ENCODE measurements at regions not wholly inside any gene's neighbourhood (a gene's known extent, or its start where the extent isn't known, plus 50 kb on each side); places are given as distances from the start of the nearest gene placed in this dataset.
"Not testable (repeated sequence)": the region's sequence is repeated elsewhere in the genome, so short reads cannot be mapped to it uniquely, and the experiment has no call there.

DNA sequence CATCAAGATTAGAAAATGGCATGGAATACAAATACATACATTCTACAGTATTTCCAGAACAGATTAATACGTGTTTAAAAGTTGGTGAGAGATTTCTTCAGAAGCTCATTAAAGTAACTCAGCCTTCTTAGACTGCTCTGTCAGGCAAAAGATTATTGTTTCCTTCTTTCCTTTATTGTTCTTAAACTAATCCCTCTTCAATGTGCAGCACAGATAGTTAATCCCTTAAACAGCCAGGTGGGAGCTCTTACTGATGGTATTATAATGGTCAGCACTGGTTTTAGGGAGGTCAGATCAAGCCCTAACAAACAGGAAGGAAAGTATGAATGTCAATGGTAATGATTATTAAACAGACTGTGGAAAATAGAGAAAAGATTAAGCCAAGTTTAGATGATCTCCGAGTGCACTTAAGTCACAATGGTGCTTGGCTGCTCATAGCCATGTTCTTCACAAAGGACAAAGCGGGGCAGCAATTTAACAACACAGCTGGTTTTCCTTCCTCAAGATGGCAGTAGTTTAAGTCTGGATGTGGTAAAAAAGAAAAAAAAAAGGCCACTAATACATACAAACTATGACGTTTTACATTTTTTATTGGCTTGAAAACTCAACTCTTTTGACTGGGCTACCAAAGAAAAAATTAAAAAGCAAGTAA, 992.6 kb downstream of the PCDH9 start:
- DNase-seq, result no peak

DNA sequence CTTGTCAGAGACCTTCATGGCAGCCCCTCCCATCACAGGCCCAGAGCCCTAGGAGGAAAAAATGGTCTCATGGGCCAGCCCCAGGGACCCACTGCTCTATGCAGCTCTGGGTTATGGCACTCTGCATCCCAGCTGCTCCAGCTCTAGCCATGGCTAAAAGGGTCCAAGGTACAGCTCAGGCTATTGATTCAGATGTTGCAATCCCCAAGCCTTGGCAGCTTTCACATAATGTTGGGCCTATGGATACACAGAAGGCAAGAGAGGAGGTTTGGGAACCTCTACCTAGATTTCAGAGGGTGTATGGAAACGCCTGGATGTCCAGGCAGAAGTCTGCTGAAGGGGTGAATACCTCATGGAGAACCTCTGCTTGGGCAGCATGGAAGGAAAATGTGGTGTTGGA, 996.0 kb downstream of the PCDH9 start:
- DNase-seq, result no peak

DNA sequence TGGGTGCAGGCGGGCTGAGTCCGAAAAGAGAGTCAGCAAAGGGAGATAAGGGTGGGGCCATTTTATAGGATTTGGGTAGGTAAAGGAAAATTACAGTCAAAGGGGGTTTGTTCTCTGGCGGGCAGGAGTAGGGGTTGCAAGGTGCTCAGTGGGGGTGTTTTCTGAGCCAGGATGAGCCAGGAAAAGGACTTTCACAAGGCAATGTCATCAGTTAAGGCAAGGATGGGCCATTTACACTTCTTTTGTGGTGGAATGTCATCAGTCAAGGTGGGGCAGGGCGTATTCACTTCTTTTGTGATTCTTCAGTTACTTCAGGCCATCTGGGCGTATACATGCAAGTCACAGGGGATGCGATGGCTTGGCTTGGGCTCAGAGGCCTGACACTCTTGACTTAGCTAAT, 998.2 kb downstream of the PCDH9 start:
- DNase-seq, result not testable (repeated sequence)

DNA sequence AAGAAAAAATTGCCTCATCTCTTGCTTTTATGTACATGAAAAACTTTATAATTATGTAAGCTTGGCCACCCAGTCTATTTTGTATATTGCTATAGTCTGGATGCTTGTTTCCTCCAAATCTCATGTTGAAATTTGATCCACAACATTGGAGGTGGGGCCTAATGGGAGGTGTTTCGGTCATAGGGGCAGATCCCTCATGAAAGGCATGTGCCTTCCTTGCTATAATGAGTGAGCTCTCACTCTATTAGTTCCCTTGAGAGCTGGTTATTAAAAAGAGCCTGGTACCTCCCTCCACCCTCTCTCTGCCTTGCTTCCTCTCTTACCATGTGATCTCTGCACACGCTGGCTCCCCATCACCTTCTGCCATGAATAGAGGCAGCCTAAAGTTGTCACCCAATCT, 1005.1 kb downstream of the PCDH9 start:
- no peak for DNase-seq

DNA sequence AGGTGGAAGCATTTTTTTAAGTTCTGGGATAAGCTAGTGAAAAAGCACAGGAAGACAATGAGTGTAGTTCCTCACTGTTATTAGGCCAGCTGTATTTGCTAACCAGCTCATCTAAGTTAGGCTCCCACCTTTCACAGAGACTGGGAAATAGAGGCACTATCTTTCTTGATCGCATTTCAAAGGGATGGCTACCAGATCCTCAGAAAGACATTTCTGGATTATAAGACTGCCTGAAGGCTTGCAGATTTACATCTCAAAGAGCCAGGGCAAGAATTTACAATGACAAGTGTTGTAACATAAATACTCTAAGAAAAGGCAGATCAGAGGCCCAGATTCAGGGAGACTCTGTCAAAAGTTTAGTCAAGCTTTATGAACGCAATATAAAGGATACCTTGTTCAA, 1005.5 kb downstream of the PCDH9 start:
- no peak for DNase-seq

DNA sequence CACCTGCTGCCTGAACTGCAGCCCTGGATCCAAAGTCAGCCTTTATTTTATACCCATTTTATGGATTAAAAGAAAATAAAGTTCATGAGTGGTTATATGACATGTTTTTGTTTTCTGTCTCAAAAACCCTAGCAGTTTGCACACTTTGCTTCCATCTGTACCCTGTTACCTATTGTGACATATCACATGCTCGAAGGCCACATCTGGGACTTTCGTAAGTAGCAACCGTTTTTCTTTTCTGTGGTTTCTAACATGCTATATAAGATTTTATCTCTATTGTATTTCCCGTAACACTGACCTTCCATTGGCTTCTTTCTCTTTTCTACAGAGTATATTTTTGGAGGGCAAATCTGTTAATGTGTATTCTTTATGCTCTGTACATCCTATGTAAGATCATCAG, 1007.2 kb downstream of the PCDH9 start:
- no peak for DNase-seq

DNA sequence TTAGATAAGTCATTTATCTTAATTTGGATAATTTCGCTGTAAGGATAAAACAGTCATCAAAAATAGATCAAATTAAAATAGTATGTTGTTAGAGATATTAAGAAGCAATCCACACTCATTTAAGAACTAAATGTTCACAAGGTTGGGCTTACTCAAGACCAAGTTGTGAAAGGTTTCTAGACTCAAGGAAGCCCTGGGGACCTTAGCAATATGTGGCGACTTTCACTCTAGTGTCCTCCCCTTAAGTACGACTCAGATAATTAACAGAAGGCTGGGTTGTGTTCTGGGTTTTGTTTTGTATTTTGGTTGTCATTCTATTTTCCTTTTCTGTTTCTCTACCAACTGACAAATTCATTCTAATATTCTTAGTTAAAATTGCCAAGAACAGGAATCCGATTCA, 1008.0 kb downstream of the PCDH9 start:
- no peak for DNase-seq

DNA sequence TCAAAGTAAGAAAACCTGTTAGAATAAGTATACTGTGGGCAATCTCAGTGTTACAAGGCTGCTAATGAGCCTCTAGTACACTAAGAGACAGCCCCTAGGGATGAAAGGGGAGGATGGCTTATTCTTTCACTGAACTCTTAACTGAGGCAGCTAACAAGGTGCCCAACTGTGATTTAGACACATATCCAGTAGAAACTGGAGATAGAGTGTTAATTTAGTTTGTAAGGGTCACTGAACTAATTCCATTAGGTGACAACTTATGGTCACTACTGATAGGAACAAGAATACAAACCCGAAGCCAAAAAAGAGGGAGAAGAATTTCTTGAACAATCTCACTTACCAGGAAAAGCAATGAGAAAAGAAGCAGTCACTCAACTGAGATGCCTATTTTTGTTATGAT, 1010.6 kb downstream of the PCDH9 start:
- no peak for DNase-seq

DNA sequence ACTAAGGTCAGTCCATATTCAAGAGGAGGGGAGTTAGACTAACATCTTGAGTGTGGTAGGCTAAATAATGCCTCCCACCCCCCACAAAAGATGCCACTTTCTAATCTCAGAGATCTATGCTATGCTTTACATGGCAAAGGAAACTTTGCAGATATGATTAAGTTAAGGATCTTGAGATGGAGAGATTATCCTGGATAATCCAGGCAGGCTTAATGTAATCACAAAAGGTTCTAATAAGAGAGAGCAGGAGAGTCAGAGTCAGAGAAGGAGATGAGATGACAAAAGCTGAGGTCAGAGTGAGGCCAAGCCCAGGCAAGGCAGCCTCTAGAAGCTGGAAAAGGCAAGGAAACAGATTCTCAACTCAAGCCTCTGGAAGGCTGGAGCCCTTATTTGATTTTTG, 1011.6 kb downstream of the PCDH9 start:
- no peak for DNase-seq

DNA sequence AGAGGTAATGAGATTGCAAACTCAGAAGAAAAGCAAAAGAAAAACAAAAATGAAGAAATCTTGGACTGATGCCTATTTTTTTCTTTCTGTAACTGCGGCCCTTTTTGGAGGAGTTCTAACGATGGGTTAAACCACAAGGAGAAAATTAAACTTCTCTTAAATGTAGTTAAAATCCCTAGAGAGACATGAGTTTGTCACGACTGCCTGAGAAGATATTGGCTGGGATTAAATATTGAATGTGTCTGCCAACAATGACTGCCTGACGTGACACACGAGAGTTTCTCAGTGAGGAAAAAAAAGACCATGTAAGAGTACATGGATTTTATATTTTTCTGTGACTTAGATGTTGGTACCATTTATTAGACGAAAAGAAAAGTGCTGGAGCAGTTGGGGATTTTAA, 1013.4 kb downstream of the PCDH9 start:
- no peak for DNase-seq

DNA sequence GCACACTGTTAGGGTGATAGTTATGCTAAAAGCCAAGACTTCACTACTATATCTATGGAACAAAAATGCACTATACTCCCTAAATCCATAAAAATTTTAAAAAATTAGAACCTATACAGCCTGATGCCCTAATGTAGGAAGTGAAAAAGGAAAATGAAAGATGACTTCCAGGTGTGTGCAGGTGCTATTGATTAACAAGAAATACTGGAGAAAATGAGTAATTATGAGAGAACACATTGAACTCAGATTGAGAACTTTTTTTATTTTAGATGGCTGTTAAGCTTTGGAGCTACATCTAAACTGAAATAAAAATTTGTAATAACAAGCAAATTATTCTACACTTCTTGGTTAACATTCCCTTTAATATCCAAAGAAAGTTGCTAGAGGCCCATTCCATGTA, 1015.7 kb downstream of the PCDH9 start:
- no peak for DNase-seq

DNA sequence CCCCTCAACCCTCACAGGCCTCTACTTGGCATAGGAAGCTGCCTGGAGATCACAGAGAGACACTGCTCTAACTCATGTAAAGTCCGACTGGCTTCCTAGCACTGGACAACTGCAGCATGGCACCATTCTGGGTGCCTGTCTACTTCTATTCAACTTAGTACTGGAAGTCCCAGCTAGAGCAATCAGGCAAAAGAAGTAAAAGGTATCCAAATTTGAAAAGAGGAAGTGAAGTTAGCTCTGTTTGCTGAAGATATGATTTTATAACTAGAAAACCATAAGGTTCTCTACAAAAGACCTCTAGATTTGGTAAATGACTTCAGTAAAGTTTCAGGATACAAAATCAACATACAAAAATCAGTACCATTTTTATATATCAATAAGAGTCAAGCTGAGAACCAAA, 1017.6 kb downstream of the PCDH9 start:
- no peak for DNase-seq

DNA sequence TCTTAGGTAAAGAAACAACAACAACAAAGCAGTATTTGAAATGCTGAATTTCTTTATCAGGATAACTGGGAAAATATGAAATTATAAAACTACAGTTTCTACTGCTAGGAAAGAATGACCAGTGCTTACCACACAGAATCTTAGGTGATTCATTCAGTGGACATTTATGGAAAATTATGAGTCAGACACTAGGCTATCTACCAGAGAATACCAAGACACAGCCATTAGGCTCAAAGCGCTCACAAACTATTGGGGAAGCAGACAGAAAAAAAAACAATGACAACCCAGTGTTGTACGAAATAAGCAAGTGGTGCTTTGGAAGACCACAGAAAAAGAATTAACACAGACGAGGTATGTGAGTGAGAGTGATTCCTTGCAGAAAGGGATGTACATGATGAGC, 1019.5 kb downstream of the PCDH9 start:
- DNase-seq, result no peak

DNA sequence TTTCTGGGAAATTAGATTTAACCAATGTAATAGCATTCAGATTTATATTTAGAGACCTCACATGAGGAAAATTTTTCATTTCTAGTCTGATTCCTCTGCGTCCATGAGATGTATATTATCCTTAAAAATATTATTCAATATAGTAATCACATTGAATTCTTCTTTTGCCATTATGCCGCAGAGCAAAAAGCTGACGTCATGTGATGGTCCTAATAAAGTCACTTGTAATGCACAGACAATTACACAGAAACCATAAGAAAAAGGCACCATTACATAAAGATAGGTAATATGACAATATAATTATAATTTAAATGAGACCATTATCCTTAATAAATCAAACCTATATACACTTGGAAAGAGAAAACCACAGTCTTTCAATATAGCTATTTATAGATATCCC, 1021.5 kb downstream of the PCDH9 start:
- no peak for DNase-seq

DNA sequence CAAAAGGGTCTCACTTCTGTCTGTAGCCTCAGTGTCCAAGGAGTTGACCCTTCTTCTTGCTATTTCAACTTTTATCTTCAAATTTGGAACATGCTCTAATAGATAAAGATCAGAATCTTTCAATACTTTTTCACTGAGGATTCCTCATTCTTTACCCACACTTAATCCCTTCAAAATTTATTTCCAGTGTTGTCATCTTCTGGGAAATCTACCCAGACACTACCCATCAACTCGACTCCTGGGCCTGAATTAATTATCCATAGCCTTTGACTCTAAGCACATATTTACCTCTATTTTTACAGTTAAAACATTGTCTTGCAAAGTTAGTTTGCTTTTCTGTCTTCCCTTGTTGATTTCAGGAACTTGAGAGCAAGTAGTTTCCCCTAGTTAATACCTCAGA, 1022.5 kb downstream of the PCDH9 start:
- no peak for DNase-seq

DNA sequence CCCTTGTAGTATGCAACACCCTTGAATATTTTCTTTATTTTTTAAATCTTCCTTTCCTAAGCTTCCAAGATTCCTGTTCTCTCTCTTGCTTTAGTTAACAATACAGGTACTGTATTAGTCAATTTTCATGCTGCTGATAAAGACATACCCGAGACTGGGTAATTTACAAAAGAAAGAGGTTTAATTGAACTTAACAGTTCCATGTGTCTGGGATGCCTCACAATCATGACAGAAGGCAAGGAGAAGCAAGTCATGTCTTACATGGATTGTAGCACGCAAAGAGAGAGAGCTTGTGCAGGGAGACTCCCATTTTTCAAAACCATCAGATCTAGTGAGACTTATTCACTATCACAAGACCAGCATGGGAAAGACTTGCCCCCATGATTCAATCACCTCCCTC, 1024.3 kb downstream of the PCDH9 start:
- no peak for DNase-seq

DNA sequence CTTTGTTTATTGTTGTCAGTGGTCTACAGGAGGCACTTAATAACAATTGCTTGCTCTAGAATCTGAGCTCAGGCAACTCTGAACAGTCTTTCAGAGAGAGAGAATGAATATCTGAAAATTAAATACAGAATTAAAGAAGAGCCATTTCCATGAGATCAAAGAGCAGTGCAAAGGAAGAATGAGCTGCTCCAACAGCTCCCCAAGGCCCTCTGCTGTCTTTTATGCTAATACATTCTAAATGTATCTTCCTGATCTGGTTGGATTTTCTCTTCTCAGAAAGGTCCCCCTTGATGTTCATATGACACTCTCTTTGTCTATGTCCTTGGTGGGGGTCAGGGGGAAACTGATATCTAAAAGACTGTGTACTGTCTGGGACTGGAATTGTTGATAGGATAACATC, 1029.6 kb downstream of the PCDH9 start:
- no peak for DNase-seq

DNA sequence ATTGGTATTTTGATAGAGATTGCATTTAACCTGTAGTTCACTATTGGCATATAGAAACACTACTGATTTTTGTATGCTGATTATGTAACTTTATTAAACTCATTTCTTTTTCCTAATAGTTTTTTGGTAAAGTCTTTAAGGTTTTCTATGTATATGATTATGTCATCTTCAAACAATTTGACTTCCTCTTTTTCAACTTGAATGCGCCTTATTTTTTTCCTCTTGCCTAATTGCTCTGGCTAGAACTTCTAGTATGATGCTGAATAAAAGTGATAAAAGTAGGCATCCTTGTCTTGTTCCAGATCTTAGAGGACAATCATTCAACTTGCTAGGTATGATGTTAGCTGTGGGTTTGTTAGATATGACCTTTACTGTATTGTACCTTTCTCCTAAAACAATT, 1034.9 kb downstream of the PCDH9 start:
- DNase-seq, result no peak

DNA sequence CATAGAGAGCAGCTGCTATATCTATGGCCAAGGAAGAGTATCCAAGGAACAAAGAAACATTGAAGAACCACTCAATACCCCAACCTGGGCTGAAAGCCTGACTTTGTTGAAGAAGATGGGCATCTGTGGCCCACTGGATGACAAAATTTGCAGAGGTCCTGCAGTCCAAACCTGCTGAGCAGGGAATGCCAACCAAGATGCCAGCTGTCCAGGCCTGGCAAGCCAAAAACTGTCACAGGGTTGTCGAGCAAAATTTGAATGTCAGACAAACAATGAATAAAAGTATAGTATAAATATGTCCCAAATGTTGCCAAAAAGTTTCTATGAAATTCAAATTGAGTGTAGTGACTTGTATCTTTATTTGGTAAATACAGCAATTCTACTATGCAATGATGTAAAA, 1040.2 kb downstream of the PCDH9 start:
- no peak for DNase-seq

DNA sequence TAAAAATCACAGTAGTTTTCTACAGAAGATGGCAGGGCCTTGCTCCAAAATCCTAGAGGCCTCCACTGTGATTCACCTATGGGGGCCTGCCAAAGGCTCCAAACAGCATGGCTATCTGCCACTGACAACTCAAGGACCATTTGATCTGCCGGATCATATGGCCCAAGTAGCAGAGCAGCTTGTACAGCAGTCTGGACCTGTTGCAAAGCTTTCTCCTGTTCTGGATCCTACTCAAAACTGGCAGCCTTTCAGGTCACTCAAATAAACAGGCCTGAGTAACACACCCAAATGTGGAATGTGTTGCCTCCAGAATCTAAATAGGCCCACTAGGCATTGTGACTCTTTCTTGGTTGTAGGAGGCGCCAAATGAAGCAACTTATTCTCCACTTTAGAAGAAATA, 1049.3 kb downstream of the PCDH9 start:
- no peak for DNase-seq

DNA sequence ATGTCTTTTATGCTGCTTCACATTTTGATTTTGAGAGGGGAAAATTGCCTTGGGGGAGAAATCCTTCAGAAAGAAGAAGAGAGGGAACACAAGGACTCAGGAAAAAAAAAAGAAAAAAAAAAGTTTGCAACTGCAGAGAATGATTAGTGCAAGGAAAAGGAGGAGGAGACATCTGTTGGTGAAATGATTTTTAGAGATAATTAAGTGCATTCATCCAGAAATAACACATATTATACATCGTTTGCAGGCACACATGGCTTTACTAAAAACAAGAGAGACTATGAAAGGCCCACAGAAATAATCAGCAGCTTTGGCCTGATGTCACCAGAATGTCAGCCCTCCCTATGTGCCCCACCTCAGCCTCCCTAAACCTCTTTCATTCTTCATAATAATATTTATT, 1058.2 kb downstream of the PCDH9 start:
- DNase-seq, result no peak

DNA sequence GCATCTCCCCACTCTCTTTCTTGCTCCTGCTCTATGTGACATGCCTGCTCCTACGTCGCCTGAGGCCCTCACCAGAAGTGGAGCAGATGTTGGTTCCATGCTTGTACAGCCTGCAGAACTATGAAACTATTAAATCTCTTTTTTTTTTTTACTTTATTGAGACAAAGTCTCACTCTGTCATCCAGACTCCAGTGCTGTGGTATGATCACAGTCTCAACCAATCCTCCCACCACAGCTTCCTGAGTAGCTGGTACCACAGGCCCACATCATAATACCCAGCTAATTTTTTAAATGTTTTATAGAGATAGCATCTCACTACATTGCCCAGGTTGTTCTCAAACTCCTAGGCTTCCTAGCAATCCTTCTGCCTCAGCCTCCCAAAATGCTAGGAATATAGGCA, 1067.7 kb downstream of the PCDH9 start:
- no peak for DNase-seq

DNA sequence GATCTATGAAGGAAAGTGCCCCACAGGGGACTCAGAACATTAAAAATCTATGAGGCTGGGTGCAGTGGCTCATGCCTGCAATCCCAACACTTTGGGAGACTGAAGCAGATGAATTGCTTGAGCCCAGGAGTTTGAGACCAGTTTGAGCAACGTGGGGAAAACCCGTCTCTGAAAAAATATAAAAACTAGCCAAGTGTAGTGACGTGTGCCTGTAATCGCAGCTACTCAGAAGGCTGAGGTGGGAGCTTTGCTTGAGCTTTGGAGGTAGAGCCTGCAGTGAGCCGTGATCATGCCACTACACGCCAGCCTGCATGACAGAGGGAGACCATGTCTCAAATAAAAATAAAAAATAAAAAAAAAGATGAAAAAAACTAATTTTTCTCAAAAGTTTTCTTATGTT, 1070.6 kb downstream of the PCDH9 start:
- DNase-seq, result no peak

DNA sequence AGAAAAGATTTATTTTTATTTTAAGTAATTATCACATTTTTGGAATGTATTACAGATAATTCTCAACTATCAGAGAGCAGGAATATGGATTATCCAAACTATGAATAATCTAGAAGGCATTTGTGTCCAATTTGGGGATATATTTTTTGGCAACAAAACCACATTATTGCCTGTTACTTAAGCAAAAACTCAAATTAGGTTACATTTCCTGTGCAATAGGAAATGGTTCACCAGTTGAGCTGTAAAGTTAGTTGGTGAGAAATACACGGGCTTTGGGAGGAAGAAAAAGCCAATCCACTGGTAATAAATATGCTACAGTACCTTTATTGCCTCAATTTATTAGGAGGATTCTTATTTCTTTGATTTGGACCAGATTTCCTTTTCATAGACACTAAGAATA, 1075.2 kb downstream of the PCDH9 start:
- no peak for DNase-seq

DNA sequence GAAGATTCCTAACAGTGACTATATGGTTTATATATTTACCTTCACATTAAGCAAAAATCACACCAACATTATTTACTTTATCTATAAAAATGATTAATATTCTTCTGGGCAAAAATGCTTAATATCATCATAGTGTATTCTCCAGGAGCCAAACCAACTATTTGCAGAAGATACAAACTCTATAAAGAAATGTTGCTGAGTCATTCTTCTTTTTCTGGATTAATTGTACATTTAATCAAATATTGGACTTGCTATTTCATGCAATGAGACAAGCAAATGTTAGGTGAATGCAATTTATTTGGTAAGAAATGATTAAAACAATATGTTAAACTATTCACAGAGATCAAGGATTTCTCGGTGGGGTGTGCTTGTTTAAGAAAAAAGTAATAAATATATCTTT, 1075.8 kb downstream of the PCDH9 start:
- DNase-seq, result no peak

DNA sequence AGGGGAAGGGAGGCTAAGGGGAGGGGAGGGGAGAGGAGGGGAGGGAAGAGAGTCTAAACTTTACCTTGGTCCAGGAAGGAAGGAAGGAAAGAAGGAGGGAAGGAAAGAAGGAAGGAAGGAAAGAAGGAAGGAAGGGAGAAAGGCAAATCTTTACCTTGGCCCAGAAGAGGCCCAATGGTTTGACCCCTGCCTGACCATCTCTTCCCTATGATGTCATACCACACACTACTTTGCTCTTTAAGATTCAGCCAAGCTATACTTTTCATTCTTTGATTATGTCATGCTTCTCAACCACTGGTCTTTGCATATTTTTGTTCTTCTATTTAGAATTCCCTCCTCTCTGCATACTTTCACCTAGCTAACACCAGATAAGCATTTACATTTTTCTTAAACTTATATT, 1077.5 kb downstream of the PCDH9 start:
- DNase-seq, result no peak
